ENCODE measurements at regions not wholly inside any gene's neighbourhood (a gene's known extent, or its start where the extent isn't known, plus 50 kb on each side); places are given as distances from the start of the nearest gene placed in this dataset.

GRCh38 chr10:107715565-107715964, 551.1 kb upstream of the SORCS1 start:
- no peak for DNase-seq (ENCODE audit: low spot score)

- DNase-seq (ENCODE audit: low spot score), result no peak
Measured at GRCh38 chr10:107708981-107709380, 544.5 kb upstream of the SORCS1 start.

GRCh38 chr10:107706096-107706725, 541.7 kb upstream of the SORCS1 start:
- DNase-seq (ENCODE audit: low spot score), result no peak

- DNase-seq (ENCODE audit: low spot score), result no peak
Measured at GRCh38 chr10:107701943-107702342, 537.4 kb upstream of the SORCS1 start.

- no peak for DNase-seq (ENCODE audit: low spot score)
Measured at GRCh38 chr10:107692072-107692471, 527.6 kb upstream of the SORCS1 start.

- DNase-seq (ENCODE audit: low spot score), result no peak
Measured at GRCh38 chr10:107689323-107689722, 524.8 kb upstream of the SORCS1 start.

- DNase-seq (ENCODE audit: low spot score), result no peak
Measured at GRCh38 chr10:107687701-107688100, 523.2 kb upstream of the SORCS1 start.

GRCh38 chr10:107686095-107686494, 521.6 kb upstream of the SORCS1 start:
- DNase-seq (ENCODE audit: low spot score), result peak; percentile 51

- no peak for DNase-seq (ENCODE audit: low spot score)
Measured at GRCh38 chr10:107671960-107672359, 507.5 kb upstream of the SORCS1 start.

GRCh38 chr10:107666214-107666613, 501.7 kb upstream of the SORCS1 start:
- no peak for DNase-seq (ENCODE audit: low spot score)

GRCh38 chr10:107665459-107665858, 501.0 kb upstream of the SORCS1 start:
- no peak for DNase-seq (ENCODE audit: low spot score)

GRCh38 chr10:107657851-107658250, 493.3 kb upstream of the SORCS1 start:
- DNase-seq (ENCODE audit: low spot score), result no peak

- DNase-seq (ENCODE audit: low spot score), result no peak
Measured at GRCh38 chr10:107656932-107657331, 492.4 kb upstream of the SORCS1 start.

- peak; percentile 44 for DNase-seq (ENCODE audit: low spot score)
Measured at GRCh38 chr10:107653832-107654287, 489.4 kb upstream of the SORCS1 start.

- DNase-seq (ENCODE audit: low spot score), result no peak
Measured at GRCh38 chr10:107650939-107651338, 486.4 kb upstream of the SORCS1 start.

- DNase-seq (ENCODE audit: low spot score), result no peak
Measured at GRCh38 chr10:107649249-107649648, 484.7 kb upstream of the SORCS1 start.

- DNase-seq (ENCODE audit: low spot score), result no peak
Measured at GRCh38 chr10:107647462-107647861, 483.0 kb upstream of the SORCS1 start.

- no peak for DNase-seq (ENCODE audit: low spot score)
Measured at GRCh38 chr10:107631876-107632275, 467.4 kb upstream of the SORCS1 start.

- DNase-seq (ENCODE audit: low spot score), result no peak
Measured at GRCh38 chr10:107626862-107627261, 462.4 kb upstream of the SORCS1 start.

- no peak for DNase-seq (ENCODE audit: low spot score)
Measured at GRCh38 chr10:107623292-107623691, 458.8 kb upstream of the SORCS1 start.

GRCh38 chr10:107619139-107619538, 454.6 kb upstream of the SORCS1 start:
- no peak for DNase-seq (ENCODE audit: low spot score)

GRCh38 chr10:107618504-107618994, 454.0 kb upstream of the SORCS1 start:
- DNase-seq (ENCODE audit: low spot score), result no peak

GRCh38 chr10:107616463-107617410, 452.2 kb upstream of the SORCS1 start:
- DNase-seq (ENCODE audit: low spot score), result no peak

All from Ammon's horn (tissue), 1 donor.